ENCODE measurements at regions not wholly inside any gene's neighbourhood (a gene's known extent, or its start where the extent isn't known, plus 50 kb on each side); places are given as distances from the start of the nearest gene placed in this dataset.

- Mint-ChIP-seq H3K9me3 (peaks cover 12% of the 10 kb centered on the region), H3K27me3 (no peaks in the 10 kb centered on the region), H3K4me1 (ENCODE audit: low read depth) (peaks cover 3% of the 10 kb centered on the region), H3K4me3 (no peak overlapping the region), H3K27ac (no peak overlapping the region), H3K36me3 (no peaks in the 10 kb centered on the region)
- ChIA-PET CTCF (no interaction called here), POLR2A (no interaction called here)
- intact Hi-C loops (cut with micrococcal nuclease): no loop called here
- DNase-seq: no peak
Observed at GRCh38 chr6:9527679-9528286, 887.1 kb downstream of the TFAP2A start.

- no peak for DNase-seq
- POLR2A ChIA-PET: no interaction called here
- Mint-ChIP-seq H3K9me3 (peaks cover 5% of the 10 kb centered on the region), H3K4me3 (no peak overlapping the region), H3K4me1 (ENCODE audit: low read depth) (peaks cover 7% of the 10 kb centered on the region), H3K27ac (no peak overlapping the region), H3K36me3 (no peaks in the 10 kb centered on the region), H3K27me3 (no peaks in the 10 kb centered on the region)
- intact Hi-C loops (cut with micrococcal nuclease): no loop called here
- CTCF ChIA-PET: no interaction called here
Observed at GRCh38 chr6:9523462-9523861, 891.4 kb downstream of the TFAP2A start.

- no peaks in the 10 kb centered on the region for H3K36me3 Mint-ChIP-seq
- H3K9me3 Mint-ChIP-seq: peaks cover 5% of the 10 kb centered on the region
- no peaks in the 10 kb centered on the region for H3K27me3 Mint-ChIP-seq
- ChIA-PET POLR2A (no interaction called here), CTCF (no interaction called here)
- DNase-seq: no peak
- no peak overlapping the region for H3K27ac Mint-ChIP-seq
- intact Hi-C loops (cut with micrococcal nuclease): no loop called here
- H3K4me3 Mint-ChIP-seq: no peak overlapping the region
- H3K4me1 Mint-ChIP-seq (ENCODE audit: low read depth): peaks cover 7% of the 10 kb centered on the region
Observed at GRCh38 chr6:9522101-9522500, 892.8 kb downstream of the TFAP2A start.

GRCh38 chr6:9521152-9521530 is 893.7 kb downstream of the TFAP2A start:
- H3K36me3 Mint-ChIP-seq: no peaks in the 10 kb centered on the region
- ChIA-PET CTCF (no interaction called here), POLR2A (no interaction called here)
- DNase-seq: no peak
- no peak overlapping the region for H3K4me3 Mint-ChIP-seq
- intact Hi-C loops (cut with micrococcal nuclease): no loop called here
- no peak overlapping the region for H3K27ac Mint-ChIP-seq
- peaks cover 5% of the 10 kb centered on the region for H3K9me3 Mint-ChIP-seq
- peaks cover 7% of the 10 kb centered on the region for H3K4me1 Mint-ChIP-seq (ENCODE audit: low read depth)
- no peaks in the 10 kb centered on the region for H3K27me3 Mint-ChIP-seq

GRCh38 chr6:9520417-9521151 is 894.3 kb downstream of the TFAP2A start:
- H3K27me3 Mint-ChIP-seq: no peaks in the 10 kb centered on the region
- H3K27ac Mint-ChIP-seq: no peak overlapping the region
- no peak overlapping the region for H3K4me3 Mint-ChIP-seq
- H3K36me3 Mint-ChIP-seq: no peaks in the 10 kb centered on the region
- CTCF ChIA-PET: no interaction called here
- intact Hi-C loops (cut with micrococcal nuclease): no loop called here
- no peak for DNase-seq
- H3K9me3 Mint-ChIP-seq: peaks cover 5% of the 10 kb centered on the region
- POLR2A ChIA-PET: no interaction called here
- H3K4me1 Mint-ChIP-seq (ENCODE audit: low read depth): peaks cover 7% of the 10 kb centered on the region

GRCh38 chr6:9518431-9518830 is 896.4 kb downstream of the TFAP2A start:
- no peak overlapping the region for H3K27ac Mint-ChIP-seq
- no peak for DNase-seq
- intact Hi-C loops (cut with micrococcal nuclease): no loop called here
- H3K36me3 Mint-ChIP-seq: no peaks in the 10 kb centered on the region
- no peaks in the 10 kb centered on the region for H3K27me3 Mint-ChIP-seq
- H3K4me1 Mint-ChIP-seq (ENCODE audit: low read depth): peaks cover 7% of the 10 kb centered on the region
- ChIA-PET POLR2A (no interaction called here), CTCF (no interaction called here)
- H3K4me3 Mint-ChIP-seq: no peak overlapping the region
- peaks cover 9% of the 10 kb centered on the region for H3K9me3 Mint-ChIP-seq

GRCh38 chr6:9517806-9518205 is 897.1 kb downstream of the TFAP2A start:
- no peak for DNase-seq
- Mint-ChIP-seq H3K9me3 (peaks cover 5% of the 10 kb centered on the region), H3K36me3 (no peaks in the 10 kb centered on the region), H3K27ac (no peak overlapping the region), H3K4me3 (no peak overlapping the region), H3K27me3 (no peaks in the 10 kb centered on the region), H3K4me1 (ENCODE audit: low read depth) (peaks cover 4% of the 10 kb centered on the region)
- ChIA-PET CTCF (no interaction called here), POLR2A (no interaction called here)
- intact Hi-C loops (cut with micrococcal nuclease): no loop called here

- ChIA-PET POLR2A (no interaction called here), CTCF (no interaction called here)
- Mint-ChIP-seq H3K27me3 (no peaks in the 10 kb centered on the region), H3K27ac (no peak overlapping the region), H3K9me3 (peaks cover 9% of the 10 kb centered on the region), H3K4me1 (ENCODE audit: low read depth) (peaks cover 1% of the 10 kb centered on the region), H3K4me3 (no peak overlapping the region), H3K36me3 (no peaks in the 10 kb centered on the region)
- no peak for DNase-seq
- intact Hi-C loops (cut with micrococcal nuclease): no loop called here
Observed at GRCh38 chr6:9515633-9516606, 899.0 kb downstream of the TFAP2A start.

- ChIA-PET CTCF (interaction anchor here (0.5 kb wide), 1 partner anchor 110 kb away, joined by 3 read pairs; no protein-coding TSS in a partner anchor), POLR2A (no interaction called here)
- Mint-ChIP-seq H3K9me3 (peaks cover 9% of the 10 kb centered on the region), H3K36me3 (no peaks in the 10 kb centered on the region), H3K4me1 (ENCODE audit: low read depth) (no peaks in the 10 kb centered on the region), H3K27me3 (no peaks in the 10 kb centered on the region), H3K4me3 (no peak overlapping the region), H3K27ac (no peak overlapping the region)
- intact Hi-C loops (cut with micrococcal nuclease): no loop called here
- no peak for DNase-seq
Observed at GRCh38 chr6:9514146-9514545, 900.7 kb downstream of the TFAP2A start.

GRCh38 chr6:9511157-9511556 is 903.7 kb downstream of the TFAP2A start:
- no peak overlapping the region for H3K4me3 Mint-ChIP-seq
- POLR2A ChIA-PET: no interaction called here
- no peaks in the 10 kb centered on the region for H3K27me3 Mint-ChIP-seq
- H3K9me3 Mint-ChIP-seq: peaks cover 9% of the 10 kb centered on the region
- no peak overlapping the region for H3K27ac Mint-ChIP-seq
- no peaks in the 10 kb centered on the region for H3K36me3 Mint-ChIP-seq
- DNase-seq: no peak
- intact Hi-C loops (cut with micrococcal nuclease): no loop called here
- H3K4me1 Mint-ChIP-seq (ENCODE audit: low read depth): no peaks in the 10 kb centered on the region
- CTCF ChIA-PET: no interaction called here

- H3K4me3 Mint-ChIP-seq: no peak overlapping the region
- no peaks in the 10 kb centered on the region for H3K36me3 Mint-ChIP-seq
- DNase-seq: no peak
- no peaks in the 10 kb centered on the region for H3K4me1 Mint-ChIP-seq (ENCODE audit: low read depth)
- no peak overlapping the region for H3K27ac Mint-ChIP-seq
- POLR2A ChIA-PET: no interaction called here
- no peaks in the 10 kb centered on the region for H3K27me3 Mint-ChIP-seq
- CTCF ChIA-PET: no interaction called here
- intact Hi-C loops (cut with micrococcal nuclease): no loop called here
- peaks cover 3% of the 10 kb centered on the region for H3K9me3 Mint-ChIP-seq
Observed at GRCh38 chr6:9507136-9507895, 907.6 kb downstream of the TFAP2A start.

GRCh38 chr6:9504191-9504590 is 910.7 kb downstream of the TFAP2A start:
- no peak for DNase-seq
- Mint-ChIP-seq H3K27ac (no peak overlapping the region), H3K4me3 (no peak overlapping the region), H3K27me3 (no peaks in the 10 kb centered on the region), H3K36me3 (no peaks in the 10 kb centered on the region), H3K9me3 (peaks cover 3% of the 10 kb centered on the region), H3K4me1 (ENCODE audit: low read depth) (no peaks in the 10 kb centered on the region)
- POLR2A ChIA-PET: no interaction called here
- CTCF ChIA-PET: no interaction called here
- intact Hi-C loops (cut with micrococcal nuclease): no loop called here

All from activated CD4-positive, alpha-beta memory T cell treated with anti-CD3 and anti-CD28 coated beads for 36 hours (primary cell).